A549 (cell line): ENCODE measurements at regions not wholly inside any gene's neighbourhood (a gene's known extent, or its start where the extent isn't known, plus 50 kb on each side); places are given as distances from the start of the nearest gene placed in this dataset.

Experiments
- CHD2 ChIP-seq: fragments of 150-350 bp; IDR thresholded peaks from 2 replicates; pipeline ENCODE4 v1.6.1; 2014; ENCODE audit warnings: low read length; ENCODE audit not compliant: partially characterized antibody
- MYC ChIP-seq: IDR thresholded peaks from 2 replicates; pipeline ENCODE4 v1.6.1; 2012; ENCODE audit warnings: mild to moderate bottlenecking, inconsistent platforms, low read length, improper control_type of control experiment, borderline replicate concordance
- POLR2A ChIP-seq: IDR thresholded peaks from 2 replicates; pipeline ENCODE4 v1.6.1; 2012; ENCODE audit warnings: mild to moderate bottlenecking, low read length
- TF ChIP-seq, protein P1 (sequence below): fragments of >200 bp; sonication (Bioruptor Twin); formaldehyde crosslinking; IDR thresholded peaks from 3 replicates; pipeline ENCODE4 v1.5.1; 2016
- TF ChIP-seq, protein P2 (sequence below): fragments of 250-450 bp; sonication (Bioruptor Pico); IDR thresholded peaks from 2 replicates; pipeline ENCODE4 v1.5.0; 2021; ENCODE audit warnings: mild to moderate bottlenecking, moderate library complexity, borderline replicate concordance

GRCh38 chr20:10987651-10988383 lies 314.0 kb upstream of the JAG1 start:
- TF ChIP-seq, protein P1, sequence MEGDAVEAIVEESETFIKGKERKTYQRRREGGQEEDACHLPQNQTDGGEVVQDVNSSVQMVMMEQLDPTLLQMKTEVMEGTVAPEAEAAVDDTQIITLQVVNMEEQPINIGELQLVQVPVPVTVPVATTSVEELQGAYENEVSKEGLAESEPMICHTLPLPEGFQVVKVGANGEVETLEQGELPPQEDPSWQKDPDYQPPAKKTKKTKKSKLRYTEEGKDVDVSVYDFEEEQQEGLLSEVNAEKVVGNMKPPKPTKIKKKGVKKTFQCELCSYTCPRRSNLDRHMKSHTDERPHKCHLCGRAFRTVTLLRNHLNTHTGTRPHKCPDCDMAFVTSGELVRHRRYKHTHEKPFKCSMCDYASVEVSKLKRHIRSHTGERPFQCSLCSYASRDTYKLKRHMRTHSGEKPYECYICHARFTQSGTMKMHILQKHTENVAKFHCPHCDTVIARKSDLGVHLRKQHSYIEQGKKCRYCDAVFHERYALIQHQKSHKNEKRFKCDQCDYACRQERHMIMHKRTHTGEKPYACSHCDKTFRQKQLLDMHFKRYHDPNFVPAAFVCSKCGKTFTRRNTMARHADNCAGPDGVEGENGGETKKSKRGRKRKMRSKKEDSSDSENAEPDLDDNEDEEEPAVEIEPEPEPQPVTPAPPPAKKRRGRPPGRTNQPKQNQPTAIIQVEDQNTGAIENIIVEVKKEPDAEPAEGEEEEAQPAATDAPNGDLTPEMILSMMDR = no peak
- TF ChIP-seq MYC = no peak
- TF ChIP-seq CHD2 = no peak
- TF ChIP-seq, protein P2, sequence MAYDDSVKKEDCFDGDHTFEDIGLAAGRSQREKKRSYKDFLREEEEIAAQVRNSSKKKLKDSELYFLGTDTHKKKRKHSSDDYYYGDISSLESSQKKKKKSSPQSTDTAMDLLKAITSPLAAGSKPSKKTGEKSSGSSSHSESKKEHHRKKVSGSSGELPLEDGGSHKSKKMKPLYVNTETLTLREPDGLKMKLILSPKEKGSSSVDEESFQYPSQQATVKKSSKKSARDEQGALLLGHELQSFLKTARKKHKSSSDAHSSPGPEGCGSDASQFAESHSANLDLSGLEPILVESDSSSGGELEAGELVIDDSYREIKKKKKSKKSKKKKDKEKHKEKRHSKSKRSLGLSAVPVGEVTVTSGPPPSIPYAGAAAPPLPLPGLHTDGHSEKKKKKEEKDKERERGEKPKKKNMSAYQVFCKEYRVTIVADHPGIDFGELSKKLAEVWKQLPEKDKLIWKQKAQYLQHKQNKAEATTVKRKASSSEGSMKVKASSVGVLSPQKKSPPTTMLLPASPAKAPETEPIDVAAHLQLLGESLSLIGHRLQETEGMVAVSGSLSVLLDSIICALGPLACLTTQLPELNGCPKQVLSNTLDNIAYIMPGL (CRISPR knock-in tag) = no peak
- TF ChIP-seq POLR2A = no peak
